GM23248 (cell line): ENCODE measurements at regions not wholly inside any gene's neighbourhood (a gene's known extent, or its start where the extent isn't known, plus 50 kb on each side); places are given as distances from the start of the nearest gene placed in this dataset.

Experiments used
- EZH2 ChIP-seq: fragments of 200-600 bp; sonication (generic); IDR thresholded peaks from 2 replicates; pipeline ENCODE4 v1.6.1; 2018; ENCODE audit warnings: antibody characterized with exemption, mild to moderate bottlenecking; ENCODE audit not compliant: insufficient read depth, poor library complexity, severe bottlenecking
- EZH2phosphoT487 ChIP-seq: fragments of 200-600 bp; sonication (generic); IDR thresholded peaks from 2 replicates; pipeline ENCODE4 v1.6.1; 2018; ENCODE audit warnings: antibody characterized with exemption, moderate library complexity, mild to moderate bottlenecking, low read depth; ENCODE audit not compliant: insufficient read depth

- TF ChIP-seq EZH2phosphoT487 (no peak), EZH2 (no peak)
Observed at GRCh38 chr1:195053478-195053877, 1554.8 kb downstream of the KCNT2 start.
